SU-DHL-6 (cell line): ENCODE measurements at regions not wholly inside any gene's neighbourhood (a gene's known extent, or its start where the extent isn't known, plus 50 kb on each side); places are given as distances from the start of the nearest gene placed in this dataset.

ENCODE experiments used
- H2AFZ ChIP-seq: fragments of 200-600 bp; sonication (generic); 2 replicates; pipeline ENCODE4 v1.6.1; 2014; ENCODE audit warnings: low read depth, mild to moderate bottlenecking, moderate library complexity, mixed read lengths, antibody characterized with exemption, low read length; ENCODE audit not compliant: severe bottlenecking
- H3F3A ChIP-seq: fragments of 200-600 bp; shearing (Covaris generic); 2 replicates; pipeline ENCODE4 v1.6.0; 2016; ENCODE audit warnings: antibody characterized with exemption, mild to moderate bottlenecking; ENCODE audit not compliant: insufficient read depth
- H3K27ac ChIP-seq: fragments of 200-600 bp; sonication (generic); 2 replicates; pipeline ENCODE4 v1.5.1; 2016; ENCODE audit warnings: low read depth, mild to moderate bottlenecking, low read length, moderate library complexity, mixed read lengths
- H3K27me3 ChIP-seq: fragments of 200-600 bp; sonication (generic), shearing (Covaris generic); 2 replicates; pipeline ENCODE4 v1.6.0; 2014; ENCODE audit warnings: mild to moderate bottlenecking, low read length
- H3K36me3 ChIP-seq: fragments of 200-600 bp; sonication (generic); 2 replicates; pipeline ENCODE4 v1.6.1; 2014; ENCODE audit warnings: mild to moderate bottlenecking, low read length, mixed read lengths
- H3K4me2 ChIP-seq: fragments of 300-600, 200-600 bp; shearing (Covaris generic), sonication (generic); 2 replicates; pipeline ENCODE4 v1.6.0; 2014; ENCODE audit warnings: low read length, low read depth, mild to moderate bottlenecking; ENCODE audit not compliant: poor library complexity, severe bottlenecking
- H3K4me3 ChIP-seq: fragments of 200-600 bp; sonication (generic); 2 replicates; pipeline ENCODE4 v1.5.1; 2014; ENCODE audit warnings: antibody characterized with exemption, low read length, mild to moderate bottlenecking, mixed read lengths; ENCODE audit not compliant: insufficient read depth, poor library complexity, severe bottlenecking
- H3K79me2 ChIP-seq: fragments of 200-600 bp; sonication (generic); 2 replicates; pipeline ENCODE4 v1.6.1; 2014; ENCODE audit warnings: mild to moderate bottlenecking, low read length, moderate library complexity; ENCODE audit not compliant: insufficient read depth
- H3K9ac ChIP-seq: fragments of 200-600 bp; sonication (generic); 2 replicates; pipeline ENCODE4 v1.7.0; 2014; ENCODE audit warnings: mild to moderate bottlenecking, low read length
- H3K9me2 ChIP-seq: fragments of 200-600 bp; sonication (generic); replicated peaks from 2 replicates; pipeline ENCODE4 v1.6.1; 2014; ENCODE audit warnings: low read length; ENCODE audit not compliant: insufficient read depth
- H3K9me3 ChIP-seq: fragments of 200-600 bp; sonication (generic); 2 replicates; pipeline ENCODE4 v1.6.1; 2014; ENCODE audit warnings: low read length, mixed read lengths; ENCODE audit not compliant: insufficient read depth
- H4K20me1 ChIP-seq: fragments of 200-600 bp; sonication (generic); 2 replicates; pipeline ENCODE4 v1.6.1; 2014; ENCODE audit warnings: low read depth, mild to moderate bottlenecking, antibody characterized with exemption, low read length, moderate library complexity, mixed read lengths
- EZH2phosphoT487 ChIP-seq: fragments of 200-600 bp; sonication (generic), shearing (Covaris generic); conservative IDR thresholded peaks from 2 replicates; pipeline ENCODE4 v1.6.1; 2018; ENCODE audit warnings: mild to moderate bottlenecking, antibody characterized with exemption, low read length, moderate library complexity, mixed read lengths
- TF ChIP-seq, protein P1 (sequence below): fragments of 200-600 bp; sonication (generic); IDR thresholded peaks from one replicate; pipeline ENCODE4 v1.5.1; 2017; ENCODE audit warnings: antibody characterized with exemption, mild to moderate bottlenecking, low read length, moderate library complexity; ENCODE audit not compliant: insufficient read depth, poor library complexity, severe bottlenecking

- H3K9me2 ChIP-seq: no peaks in the 10 kb centered on the region
- H3F3A ChIP-seq: no peaks in the 10 kb centered on the region
- no peaks in the 10 kb centered on the region for H3K36me3 ChIP-seq
- H4K20me1 ChIP-seq: no peaks in the 10 kb centered on the region
- H3K4me2 ChIP-seq: no peak overlapping the region
- no peak overlapping the region for H3K9ac ChIP-seq
- no peaks in the 10 kb centered on the region; the same call in 1 of the 2 replicates for H3K9me3 ChIP-seq
- no peak overlapping the region for H3K4me3 ChIP-seq
- H3K27ac ChIP-seq: no peak overlapping the region
- no peaks in the 10 kb centered on the region for H3K79me2 ChIP-seq
- H2AFZ ChIP-seq: no peak overlapping the region
- no peaks in the 10 kb centered on the region for H3K27me3 ChIP-seq
- TF ChIP-seq, protein P1, sequence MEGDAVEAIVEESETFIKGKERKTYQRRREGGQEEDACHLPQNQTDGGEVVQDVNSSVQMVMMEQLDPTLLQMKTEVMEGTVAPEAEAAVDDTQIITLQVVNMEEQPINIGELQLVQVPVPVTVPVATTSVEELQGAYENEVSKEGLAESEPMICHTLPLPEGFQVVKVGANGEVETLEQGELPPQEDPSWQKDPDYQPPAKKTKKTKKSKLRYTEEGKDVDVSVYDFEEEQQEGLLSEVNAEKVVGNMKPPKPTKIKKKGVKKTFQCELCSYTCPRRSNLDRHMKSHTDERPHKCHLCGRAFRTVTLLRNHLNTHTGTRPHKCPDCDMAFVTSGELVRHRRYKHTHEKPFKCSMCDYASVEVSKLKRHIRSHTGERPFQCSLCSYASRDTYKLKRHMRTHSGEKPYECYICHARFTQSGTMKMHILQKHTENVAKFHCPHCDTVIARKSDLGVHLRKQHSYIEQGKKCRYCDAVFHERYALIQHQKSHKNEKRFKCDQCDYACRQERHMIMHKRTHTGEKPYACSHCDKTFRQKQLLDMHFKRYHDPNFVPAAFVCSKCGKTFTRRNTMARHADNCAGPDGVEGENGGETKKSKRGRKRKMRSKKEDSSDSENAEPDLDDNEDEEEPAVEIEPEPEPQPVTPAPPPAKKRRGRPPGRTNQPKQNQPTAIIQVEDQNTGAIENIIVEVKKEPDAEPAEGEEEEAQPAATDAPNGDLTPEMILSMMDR: no peak
- no peak for TF ChIP-seq EZH2phosphoT487
Measured at GRCh38 chr3:87044409-87044808, 53.5 kb upstream of the VGLL3 start.

DNA sequence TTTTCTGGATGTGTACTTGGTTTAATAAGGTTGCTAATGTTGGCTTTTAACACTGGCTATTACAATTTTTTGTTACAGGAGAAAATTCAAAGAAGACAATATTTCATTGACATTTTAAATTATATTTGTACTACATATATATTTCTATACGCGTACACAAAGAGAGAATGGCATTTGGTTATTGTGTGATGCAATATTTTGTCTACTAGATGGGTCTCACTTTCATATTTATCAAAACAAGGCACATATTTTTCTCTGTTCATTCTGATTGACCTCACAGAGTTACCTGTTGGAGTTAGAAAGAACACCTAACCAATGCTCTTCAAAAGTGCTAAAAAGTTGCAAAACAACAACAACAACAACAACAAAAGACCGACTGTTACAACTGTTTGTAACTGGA is 50.2 kb upstream of the VGLL3 start:
- Histone ChIP-seq H3K27ac (no peak overlapping the region), H3K36me3 (no peaks in the 10 kb centered on the region), H3K79me2 (no peaks in the 10 kb centered on the region), H3F3A (no peaks in the 10 kb centered on the region), H4K20me1 (no peaks in the 10 kb centered on the region), H3K4me3 (no peak overlapping the region), H3K4me2 (no peak overlapping the region), H3K9me3 (no peaks in the 10 kb centered on the region; the same call in 1 of the 2 replicates), H3K9ac (no peak overlapping the region), H3K9me2 (no peaks in the 10 kb centered on the region), H2AFZ (no peak overlapping the region), H3K27me3 (no peaks in the 10 kb centered on the region)
- TF ChIP-seq EZH2phosphoT487: no peak
